ENCODE measurements at regions not wholly inside any gene's neighbourhood (a gene's known extent, or its start where the extent isn't known, plus 50 kb on each side); places are given as distances from the start of the nearest gene placed in this dataset.

DNA sequence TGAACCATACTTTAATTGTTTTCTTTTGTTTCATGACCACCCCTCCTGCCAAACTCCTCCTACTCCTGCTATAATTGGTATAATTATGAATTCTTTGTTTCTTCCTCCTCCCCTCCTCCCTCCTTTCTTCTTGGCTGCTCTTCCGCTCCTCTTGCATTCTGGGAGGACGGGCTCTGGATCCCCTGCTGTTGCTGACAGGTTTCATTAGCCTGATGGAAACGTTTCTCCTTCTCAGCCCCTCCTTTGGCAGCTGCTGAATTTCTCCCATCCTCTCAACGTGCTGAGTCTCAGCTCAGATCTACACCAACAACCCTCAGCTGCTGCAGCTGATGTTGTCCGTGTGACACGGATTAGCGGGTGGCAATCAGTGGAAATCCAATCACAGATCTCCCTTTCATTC is 97.1 kb upstream of the UBAC2 start:
- no peak overlapping the region for H3K9ac ChIP-seq (ENCODE audit: low read length)
- H3K27me3 ChIP-seq (ENCODE audit: control insufficient read depth, insufficient read depth, low read length), result no peaks in the 10 kb centered on the region
- no peak overlapping the region for H3K27ac ChIP-seq (ENCODE audit: low read depth, low read length)
- H3K4me1 ChIP-seq (ENCODE audit: control insufficient read depth, insufficient read depth, low read length), result peaks cover 7% of the 10 kb centered on the region; the same call in 1 of the 2 replicates
- H3K4me3 ChIP-seq (ENCODE audit: low read depth, low read length), result no peak overlapping the region
- no peaks in the 10 kb centered on the region for H3K9me3 ChIP-seq (ENCODE audit: control insufficient read depth, insufficient read depth, low read depth, low read length)
- H3K36me3 ChIP-seq (ENCODE audit: control insufficient read depth, insufficient read depth, low read length), result no peaks in the 10 kb centered on the region

DNA sequence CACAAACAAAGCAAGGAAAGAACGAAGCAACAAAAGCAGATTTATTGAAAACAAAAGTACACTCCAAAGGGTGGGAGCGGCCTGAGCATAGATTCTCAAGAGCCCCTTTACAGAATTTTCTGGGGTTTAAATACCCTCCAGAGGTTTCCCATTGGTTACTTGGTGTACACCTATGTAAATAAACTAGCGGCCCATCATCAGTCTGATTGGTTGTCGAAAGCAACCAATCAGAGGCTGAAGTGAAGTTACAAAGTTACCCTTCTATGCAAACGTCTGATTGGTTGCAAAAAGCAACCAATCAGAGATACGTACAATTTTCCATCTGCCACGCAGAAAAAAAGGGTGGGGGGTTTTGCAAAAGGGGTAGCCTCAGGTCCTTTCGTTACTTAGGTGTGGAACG is 96.3 kb upstream of the UBAC2 start:
- Histone ChIP-seq H3K4me3 (ENCODE audit: low read depth, low read length) (no peak overlapping the region), H3K9ac (ENCODE audit: low read length) (no peak overlapping the region), H3K27me3 (ENCODE audit: control insufficient read depth, insufficient read depth, low read length) (no peaks in the 10 kb centered on the region), H3K27ac (ENCODE audit: low read depth, low read length) (no peak overlapping the region), H3K4me1 (ENCODE audit: control insufficient read depth, insufficient read depth, low read length) (peaks cover 7% of the 10 kb centered on the region; the same call in 1 of the 2 replicates), H3K36me3 (ENCODE audit: control insufficient read depth, insufficient read depth, low read length) (no peaks in the 10 kb centered on the region), H3K9me3 (ENCODE audit: control insufficient read depth, insufficient read depth, low read depth, low read length) (no peaks in the 10 kb centered on the region)

DNA sequence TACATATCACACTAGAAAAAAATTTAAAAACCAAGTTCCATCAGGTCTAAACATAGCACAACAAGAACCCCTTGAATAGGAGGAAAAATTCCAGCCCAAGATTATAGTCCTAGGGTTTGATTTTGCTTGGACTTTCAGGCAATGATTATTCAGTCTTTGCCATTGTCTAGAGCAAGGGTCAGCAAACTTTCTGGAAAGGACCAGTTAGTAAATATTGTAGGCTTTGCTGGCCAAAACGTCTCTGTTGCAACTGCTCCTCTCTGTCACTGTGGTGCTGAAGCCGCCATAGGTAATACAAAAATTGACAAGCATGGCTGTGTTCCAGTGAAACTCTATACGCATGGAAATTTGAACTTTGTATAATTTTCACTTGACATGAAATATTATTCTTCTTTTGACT is 95.5 kb upstream of the UBAC2 start:
- Histone ChIP-seq H3K9ac (ENCODE audit: low read length) (no peak overlapping the region), H3K27me3 (ENCODE audit: control insufficient read depth, insufficient read depth, low read length) (no peaks in the 10 kb centered on the region), H3K27ac (ENCODE audit: low read depth, low read length) (no peak overlapping the region), H3K9me3 (ENCODE audit: control insufficient read depth, insufficient read depth, low read depth, low read length) (no peaks in the 10 kb centered on the region), H3K4me1 (ENCODE audit: control insufficient read depth, insufficient read depth, low read length) (peaks cover 7% of the 10 kb centered on the region; the same call in 1 of the 2 replicates), H3K36me3 (ENCODE audit: control insufficient read depth, insufficient read depth, low read length) (no peaks in the 10 kb centered on the region), H3K4me3 (ENCODE audit: low read depth, low read length) (no peak overlapping the region)

DNA sequence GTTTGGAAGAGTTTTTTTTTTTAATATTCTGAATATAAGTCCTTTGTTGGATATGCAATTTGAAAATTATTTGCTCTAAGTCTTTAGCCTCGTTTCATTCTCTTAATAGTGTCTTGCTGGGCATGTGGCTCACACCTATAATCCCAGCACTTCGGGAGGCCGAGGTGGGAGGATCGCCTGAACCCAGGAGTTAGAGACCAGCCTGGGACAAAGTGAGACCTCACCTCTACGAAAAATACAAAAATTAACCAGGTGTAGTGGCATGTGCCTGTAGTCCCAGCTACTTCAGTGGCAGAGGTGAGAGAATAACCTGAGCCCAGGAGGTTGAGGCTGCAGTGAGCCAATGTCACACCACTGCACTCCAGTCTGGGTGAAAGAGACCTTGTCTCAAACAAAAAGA is 87.3 kb upstream of the UBAC2 start:
- no peak overlapping the region for H3K27ac ChIP-seq (ENCODE audit: low read depth, low read length)
- H3K36me3 ChIP-seq (ENCODE audit: control insufficient read depth, insufficient read depth, low read length), result no peaks in the 10 kb centered on the region
- no peaks in the 10 kb centered on the region for H3K9me3 ChIP-seq (ENCODE audit: control insufficient read depth, insufficient read depth, low read depth, low read length)
- no peak overlapping the region for H3K4me3 ChIP-seq (ENCODE audit: low read depth, low read length)
- no peaks in the 10 kb centered on the region for H3K27me3 ChIP-seq (ENCODE audit: control insufficient read depth, insufficient read depth, low read length)
- no peak overlapping the region for H3K9ac ChIP-seq (ENCODE audit: low read length)
- H3K4me1 ChIP-seq (ENCODE audit: control insufficient read depth, insufficient read depth, low read length), result no peaks in the 10 kb centered on the region; the same call in 1 of the 2 replicates

DNA sequence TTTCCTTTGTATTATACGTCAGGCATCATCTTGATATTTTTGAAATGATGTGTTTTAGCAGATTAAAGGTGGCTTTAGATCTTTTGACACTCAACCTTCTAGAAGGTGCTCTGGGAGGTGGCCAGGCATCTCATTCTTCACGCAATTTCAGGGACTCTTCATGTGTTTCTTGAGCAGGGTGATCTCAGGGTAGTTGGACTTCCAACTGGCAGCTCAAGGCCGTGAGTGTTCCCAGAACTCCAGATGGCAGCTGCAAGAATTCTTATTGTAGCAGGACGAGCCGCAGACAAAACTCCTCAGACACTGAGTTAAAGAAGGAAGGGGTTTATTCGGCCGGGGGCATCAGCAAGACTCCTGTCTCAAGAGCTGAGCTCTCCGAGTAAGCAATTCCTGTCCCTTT is 82.5 kb upstream of the UBAC2 start:
- Histone ChIP-seq H3K27me3 (ENCODE audit: control insufficient read depth, insufficient read depth, low read length) (peaks cover 12% of the 10 kb centered on the region), H3K4me1 (ENCODE audit: control insufficient read depth, insufficient read depth, low read length) (no peaks in the 10 kb centered on the region; the same call in 1 of the 2 replicates)

DNA sequence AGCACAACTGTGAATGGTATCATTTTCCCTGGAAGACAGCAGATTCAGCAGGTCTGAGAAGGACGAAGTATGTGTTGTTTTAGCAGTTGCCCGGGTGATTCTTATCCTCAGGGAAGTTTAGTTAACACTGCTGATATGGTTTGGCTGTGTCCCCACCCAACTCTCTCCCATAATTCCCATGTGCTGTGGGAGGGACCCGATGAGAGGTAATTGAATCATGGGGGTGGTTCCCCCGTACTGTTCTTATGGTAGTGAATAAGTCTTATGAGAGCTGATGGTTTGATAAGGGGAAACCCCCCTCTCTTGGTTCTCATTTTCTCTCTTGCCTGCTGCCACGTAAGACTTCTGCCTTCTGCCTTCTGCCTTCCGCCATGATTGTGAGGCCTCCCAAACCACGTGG is 81.0 kb upstream of the UBAC2 start:
- no peaks in the 10 kb centered on the region for H3K36me3 ChIP-seq (ENCODE audit: control insufficient read depth, insufficient read depth, low read length)
- no peak overlapping the region for H3K27ac ChIP-seq (ENCODE audit: low read depth, low read length)
- no peak overlapping the region for H3K4me3 ChIP-seq (ENCODE audit: low read depth, low read length)
- no peaks in the 10 kb centered on the region; the same call in 1 of the 2 replicates for H3K4me1 ChIP-seq (ENCODE audit: control insufficient read depth, insufficient read depth, low read length)
- H3K27me3 ChIP-seq (ENCODE audit: control insufficient read depth, insufficient read depth, low read length), result peaks cover 15% of the 10 kb centered on the region
- H3K9me3 ChIP-seq (ENCODE audit: control insufficient read depth, insufficient read depth, low read depth, low read length), result no peaks in the 10 kb centered on the region
- no peak overlapping the region for H3K9ac ChIP-seq (ENCODE audit: low read length)

More for the DNA sequence above, 82.5 kb upstream of the UBAC2 start:
- H3K27ac ChIP-seq (ENCODE audit: low read depth, low read length), result no peak overlapping the region
- no peak overlapping the region for H3K9ac ChIP-seq (ENCODE audit: low read length)
- no peak overlapping the region for H3K4me3 ChIP-seq (ENCODE audit: low read depth, low read length)
- H3K9me3 ChIP-seq (ENCODE audit: control insufficient read depth, insufficient read depth, low read depth, low read length), result no peaks in the 10 kb centered on the region
- H3K36me3 ChIP-seq (ENCODE audit: control insufficient read depth, insufficient read depth, low read length), result no peaks in the 10 kb centered on the region

DNA sequence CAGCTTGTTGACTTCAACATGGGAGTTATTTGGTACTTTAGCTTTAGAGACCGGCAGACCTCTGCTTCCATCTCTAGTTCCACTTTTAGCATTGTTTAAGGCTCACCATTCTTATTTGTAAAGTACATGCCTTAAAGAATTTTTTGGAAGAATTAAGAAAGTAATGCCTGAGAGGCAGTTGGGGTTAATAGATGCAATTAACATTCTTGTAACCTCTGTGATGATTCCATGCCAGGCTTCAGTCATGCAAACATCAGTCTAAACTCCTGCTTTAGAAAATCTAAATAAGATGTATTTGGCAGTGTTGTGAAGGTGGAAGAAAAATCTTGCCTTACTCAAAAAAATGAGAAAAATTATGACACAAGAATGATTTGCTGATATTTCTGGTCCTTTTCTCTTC is 79.9 kb upstream of the UBAC2 start:
- Histone ChIP-seq H3K4me1 (ENCODE audit: control insufficient read depth, insufficient read depth, low read length) (no peaks in the 10 kb centered on the region; the same call in 1 of the 2 replicates), H3K36me3 (ENCODE audit: control insufficient read depth, insufficient read depth, low read length) (no peaks in the 10 kb centered on the region), H3K9me3 (ENCODE audit: control insufficient read depth, insufficient read depth, low read depth, low read length) (no peaks in the 10 kb centered on the region), H3K27me3 (ENCODE audit: control insufficient read depth, insufficient read depth, low read length) (peaks cover 15% of the 10 kb centered on the region), H3K4me3 (ENCODE audit: low read depth, low read length) (no peak overlapping the region), H3K27ac (ENCODE audit: low read depth, low read length) (no peak overlapping the region), H3K9ac (ENCODE audit: low read length) (no peak overlapping the region)

DNA sequence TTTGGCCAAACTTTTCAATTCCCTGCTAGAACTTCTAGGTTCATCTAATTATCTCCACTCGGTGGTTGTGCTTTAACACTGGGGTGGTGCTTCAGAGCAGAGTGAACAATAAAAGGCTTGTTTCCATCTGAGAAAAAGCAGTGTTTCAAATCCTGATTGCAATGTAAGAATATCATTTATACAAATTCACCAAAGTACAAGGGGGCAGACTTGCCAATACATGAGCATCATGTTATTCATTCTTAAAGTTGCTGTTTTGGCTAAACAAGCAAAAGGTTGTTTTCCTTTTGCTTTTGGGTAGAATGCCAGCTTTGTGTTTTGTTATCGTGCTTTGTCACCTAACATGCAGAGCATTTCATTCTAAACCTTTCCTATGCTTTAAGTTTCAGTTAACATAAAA is 78.5 kb upstream of the UBAC2 start:
- Histone ChIP-seq H3K4me3 (ENCODE audit: low read depth, low read length) (no peak overlapping the region), H3K27me3 (ENCODE audit: control insufficient read depth, insufficient read depth, low read length) (peaks cover 15% of the 10 kb centered on the region), H3K36me3 (ENCODE audit: control insufficient read depth, insufficient read depth, low read length) (no peaks in the 10 kb centered on the region), H3K9me3 (ENCODE audit: control insufficient read depth, insufficient read depth, low read depth, low read length) (no peaks in the 10 kb centered on the region), H3K27ac (ENCODE audit: low read depth, low read length) (no peak overlapping the region), H3K4me1 (ENCODE audit: control insufficient read depth, insufficient read depth, low read length) (no peaks in the 10 kb centered on the region; the same call in 1 of the 2 replicates), H3K9ac (ENCODE audit: low read length) (no peak overlapping the region)

DNA sequence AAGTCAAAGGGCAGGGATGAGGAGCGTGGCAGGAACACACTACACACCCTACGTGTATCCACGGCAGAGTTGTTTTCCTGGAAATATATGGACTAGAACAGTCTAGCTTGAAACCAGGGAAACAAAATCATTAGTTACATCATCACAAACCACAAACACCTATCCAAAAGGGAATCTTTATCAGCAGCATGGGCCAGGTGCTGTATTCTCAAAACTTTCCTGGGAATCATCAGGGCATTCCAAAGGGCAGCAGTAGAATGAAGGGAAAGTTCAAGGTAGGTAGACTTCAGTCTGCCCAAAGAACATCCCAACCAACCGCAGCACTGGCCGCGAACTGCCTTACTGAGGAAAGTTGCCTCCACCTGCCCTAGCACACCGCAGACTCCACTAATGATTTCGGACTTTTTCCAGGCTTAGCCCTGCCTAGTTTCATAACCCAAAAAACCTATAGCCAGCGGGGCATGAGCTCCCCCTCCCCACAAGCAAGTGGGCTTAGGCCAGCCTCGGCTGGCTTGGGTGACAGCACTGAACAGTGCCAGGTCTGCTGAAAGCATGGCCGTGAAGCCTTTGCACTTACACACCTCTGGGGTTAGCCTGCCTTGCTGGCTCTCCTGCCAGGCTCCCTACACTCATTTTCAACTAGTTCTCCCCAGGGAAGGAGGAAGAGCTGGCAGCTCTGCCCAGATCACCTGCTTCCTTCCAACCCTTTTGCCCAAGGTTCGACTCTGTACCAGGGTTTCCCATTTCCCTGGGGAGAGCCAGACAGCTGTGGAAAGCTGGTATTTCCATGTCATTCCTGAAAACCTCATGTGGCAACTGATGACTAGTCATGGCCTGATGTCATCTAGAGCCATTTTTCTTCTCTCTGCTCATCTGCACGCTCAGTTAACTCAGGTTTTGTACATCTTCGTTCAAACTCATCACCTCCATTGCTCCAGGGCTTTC is 77.3 kb upstream of the UBAC2 start:
- Histone ChIP-seq H3K27me3 (ENCODE audit: control insufficient read depth, insufficient read depth, low read length) (peaks cover 15% of the 10 kb centered on the region), H3K4me1 (ENCODE audit: control insufficient read depth, insufficient read depth, low read length) (no peaks in the 10 kb centered on the region; the same call in 1 of the 2 replicates), H3K9ac (ENCODE audit: low read length) (no peak overlapping the region), H3K27ac (ENCODE audit: low read depth, low read length) (no peak overlapping the region), H3K4me3 (ENCODE audit: low read depth, low read length) (no peak overlapping the region), H3K9me3 (ENCODE audit: control insufficient read depth, insufficient read depth, low read depth, low read length) (no peaks in the 10 kb centered on the region), H3K36me3 (ENCODE audit: control insufficient read depth, insufficient read depth, low read length) (no peaks in the 10 kb centered on the region)

DNA sequence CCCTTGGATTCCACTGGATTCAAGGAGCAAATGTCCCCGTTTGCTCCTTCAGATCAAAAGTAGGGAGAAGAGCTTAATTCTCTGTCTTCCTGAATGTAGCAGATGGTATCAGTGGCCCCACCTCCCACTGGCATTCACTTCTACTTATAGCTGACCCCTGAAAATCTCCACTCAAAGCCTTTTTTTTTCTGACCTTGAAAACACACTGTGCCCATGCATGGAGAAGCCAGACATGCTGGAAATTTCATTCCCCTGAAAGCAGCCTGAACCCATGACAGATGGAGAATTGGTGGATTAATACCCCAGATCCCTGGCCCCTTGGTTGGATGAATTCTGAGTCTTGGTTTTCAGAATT is 76.6 kb upstream of the UBAC2 start:
- no peak overlapping the region for H3K4me3 ChIP-seq (ENCODE audit: low read depth, low read length)
- H3K9me3 ChIP-seq (ENCODE audit: control insufficient read depth, insufficient read depth, low read depth, low read length), result no peaks in the 10 kb centered on the region
- no peaks in the 10 kb centered on the region for H3K36me3 ChIP-seq (ENCODE audit: control insufficient read depth, insufficient read depth, low read length)
- peaks cover 15% of the 10 kb centered on the region for H3K27me3 ChIP-seq (ENCODE audit: control insufficient read depth, insufficient read depth, low read length)
- H3K4me1 ChIP-seq (ENCODE audit: control insufficient read depth, insufficient read depth, low read length), result no peaks in the 10 kb centered on the region; the same call in 1 of the 2 replicates
- H3K9ac ChIP-seq (ENCODE audit: low read length), result no peak overlapping the region
- no peak overlapping the region for H3K27ac ChIP-seq (ENCODE audit: low read depth, low read length)

DNA sequence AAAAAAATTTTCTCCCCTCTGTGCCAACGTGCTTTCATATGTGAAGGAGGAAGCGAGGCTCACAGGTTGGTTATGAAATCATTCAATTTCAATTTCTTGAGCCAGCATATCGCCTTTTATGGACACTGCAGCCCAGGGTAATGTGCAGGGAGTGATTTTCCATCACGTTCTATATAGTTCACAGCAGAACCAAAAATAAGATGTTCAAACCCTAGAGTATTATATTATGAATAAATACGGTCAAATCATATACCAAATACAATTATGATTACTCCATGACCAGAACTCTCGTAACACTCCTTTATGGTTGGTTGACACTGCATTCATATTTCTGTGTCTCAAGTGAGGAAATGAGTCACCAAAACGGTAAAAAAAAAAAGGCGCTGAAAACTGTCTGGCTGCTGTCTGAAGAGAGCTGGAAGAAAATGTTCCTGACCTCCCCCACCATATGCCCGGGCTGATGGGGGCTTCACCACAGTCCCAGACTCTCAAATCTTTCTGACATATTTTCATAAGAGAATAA is 75.8 kb upstream of the UBAC2 start:
- no peak overlapping the region for H3K4me3 ChIP-seq (ENCODE audit: low read depth, low read length)
- no peaks in the 10 kb centered on the region for H3K9me3 ChIP-seq (ENCODE audit: control insufficient read depth, insufficient read depth, low read depth, low read length)
- no peaks in the 10 kb centered on the region; the same call in 1 of the 2 replicates for H3K4me1 ChIP-seq (ENCODE audit: control insufficient read depth, insufficient read depth, low read length)
- H3K27ac ChIP-seq (ENCODE audit: low read depth, low read length), result no peak overlapping the region
- no peaks in the 10 kb centered on the region for H3K36me3 ChIP-seq (ENCODE audit: control insufficient read depth, insufficient read depth, low read length)
- H3K9ac ChIP-seq (ENCODE audit: low read length), result no peak overlapping the region
- H3K27me3 ChIP-seq (ENCODE audit: control insufficient read depth, insufficient read depth, low read length), result peaks cover 15% of the 10 kb centered on the region
